Activated T-cell treated with anti-CD3 and anti-CD28 coated beads for 1 hour (primary cell): ENCODE measurements at regions not wholly inside any gene's neighbourhood (a gene's known extent, or its start where the extent isn't known, plus 50 kb on each side); places are given as distances from the start of the nearest gene placed in this dataset.
"Not testable (repeated sequence)": the region's sequence is repeated elsewhere in the genome, so short reads cannot be mapped to it uniquely, and the experiment has no call there.

Experiments
- DNase-seq: peaks from one replicate; pipeline ENCODE4 v3.0.0-alpha.2; 2020; ENCODE audit warnings: low read depth

GRCh38 chr6:137933696-137934095 is 66.6 kb downstream of the TNFAIP3 start:
- DNase-seq = no peak

- no peak for DNase-seq
Observed at GRCh38 chr6:137936798-137937197, 69.7 kb downstream of the TNFAIP3 start.

GRCh38 chr6:137937834-137938233 is 70.8 kb downstream of the TNFAIP3 start:
- DNase-seq = no peak

GRCh38 chr6:137938770-137939379 is 71.8 kb downstream of the TNFAIP3 start:
- no peak for DNase-seq

- no peak for DNase-seq
Observed at GRCh38 chr6:137941995-137942394, 74.9 kb downstream of the TNFAIP3 start.

- no peak for DNase-seq
Observed at GRCh38 chr6:137942736-137943135, 75.7 kb downstream of the TNFAIP3 start.

- DNase-seq = not testable (repeated sequence)
Observed at GRCh38 chr6:137944381-137944780, 77.3 kb downstream of the TNFAIP3 start.

- no peak for DNase-seq
Observed at GRCh38 chr6:137944793-137945498, 77.9 kb downstream of the TNFAIP3 start.

- no peak for DNase-seq
Observed at GRCh38 chr6:137949686-137950390, 82.8 kb downstream of the TNFAIP3 start.

- DNase-seq = no peak
Observed at GRCh38 chr6:137950581-137950980, 83.5 kb downstream of the TNFAIP3 start.

GRCh38 chr6:137951064-137951597 is 84.1 kb downstream of the TNFAIP3 start:
- no peak for DNase-seq

- DNase-seq = no peak
Observed at GRCh38 chr6:137952247-137952646, 85.2 kb downstream of the TNFAIP3 start.

GRCh38 chr6:137953761-137954160 is 86.7 kb downstream of the TNFAIP3 start:
- no peak for DNase-seq

- no peak for DNase-seq
Observed at GRCh38 chr6:137954253-137954652, 87.2 kb downstream of the TNFAIP3 start.

- no peak for DNase-seq
Observed at GRCh38 chr6:137956098-137956488, 89.0 kb downstream of the TNFAIP3 start.

- DNase-seq = no peak
Observed at GRCh38 chr6:137957471-137957870, 90.4 kb downstream of the TNFAIP3 start.

- DNase-seq = no peak
Observed at GRCh38 chr6:137958811-137959565, 91.9 kb downstream of the TNFAIP3 start.

GRCh38 chr6:137962725-137963124 is 95.7 kb downstream of the TNFAIP3 start:
- no peak for DNase-seq

- no peak for DNase-seq
Observed at GRCh38 chr6:137964876-137965275, 97.8 kb downstream of the TNFAIP3 start.

GRCh38 chr6:137967689-137968454 is 100.8 kb downstream of the TNFAIP3 start:
- no peak for DNase-seq

GRCh38 chr6:137968455-137968804 is 101.4 kb downstream of the TNFAIP3 start:
- DNase-seq = no peak

GRCh38 chr6:137968901-137969300 is 101.8 kb downstream of the TNFAIP3 start:
- DNase-seq = no peak
